ENCODE measurements at regions not wholly inside any gene's neighbourhood (a gene's known extent, or its start where the extent isn't known, plus 50 kb on each side); places are given as distances from the start of the nearest gene placed in this dataset.
A peak's percentile ranks its signal among the peaks of the same experiment; 100 is the strongest.
"Not testable (repeated sequence)": the region's sequence is repeated elsewhere in the genome, so short reads cannot be mapped to it uniquely, and the experiment has no call there.

DNA sequence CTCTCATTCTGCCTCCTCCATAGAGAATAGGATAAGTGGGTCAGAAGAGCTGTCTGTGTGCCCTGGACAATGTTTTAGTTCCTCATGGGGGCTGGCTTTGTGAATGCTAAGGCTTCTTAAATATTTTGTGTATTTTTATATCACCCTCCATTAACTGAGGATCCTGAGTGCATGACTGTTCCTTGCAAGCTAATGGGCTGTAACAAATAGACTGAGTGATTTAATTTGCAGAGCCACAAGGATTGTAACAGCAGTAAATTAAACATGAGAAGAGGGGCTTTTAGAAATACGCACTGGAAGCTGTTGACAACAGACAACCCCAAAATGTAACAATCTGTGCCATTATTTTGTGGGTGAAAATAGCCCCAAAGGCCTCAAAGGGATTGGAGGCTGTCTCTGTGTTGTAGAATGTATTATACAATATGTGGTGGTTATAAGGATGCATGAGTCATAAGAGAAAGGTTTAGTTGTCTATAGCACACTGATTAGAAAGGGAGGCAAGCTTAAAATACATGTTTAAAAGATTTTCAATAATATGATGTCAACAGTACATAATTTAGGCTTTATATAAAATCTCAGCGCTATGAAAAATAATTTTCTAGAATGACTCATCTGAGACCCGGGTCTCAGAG lies 152.7 kb upstream of the ACTBL2 start:
- no peak overlapping the region for H3K4me3 ChIP-seq (ENCODE audit: low read depth, low read length)
- DNase-seq (ENCODE audit: low read depth) = no peak
- TF ChIP-seq, protein P1, sequence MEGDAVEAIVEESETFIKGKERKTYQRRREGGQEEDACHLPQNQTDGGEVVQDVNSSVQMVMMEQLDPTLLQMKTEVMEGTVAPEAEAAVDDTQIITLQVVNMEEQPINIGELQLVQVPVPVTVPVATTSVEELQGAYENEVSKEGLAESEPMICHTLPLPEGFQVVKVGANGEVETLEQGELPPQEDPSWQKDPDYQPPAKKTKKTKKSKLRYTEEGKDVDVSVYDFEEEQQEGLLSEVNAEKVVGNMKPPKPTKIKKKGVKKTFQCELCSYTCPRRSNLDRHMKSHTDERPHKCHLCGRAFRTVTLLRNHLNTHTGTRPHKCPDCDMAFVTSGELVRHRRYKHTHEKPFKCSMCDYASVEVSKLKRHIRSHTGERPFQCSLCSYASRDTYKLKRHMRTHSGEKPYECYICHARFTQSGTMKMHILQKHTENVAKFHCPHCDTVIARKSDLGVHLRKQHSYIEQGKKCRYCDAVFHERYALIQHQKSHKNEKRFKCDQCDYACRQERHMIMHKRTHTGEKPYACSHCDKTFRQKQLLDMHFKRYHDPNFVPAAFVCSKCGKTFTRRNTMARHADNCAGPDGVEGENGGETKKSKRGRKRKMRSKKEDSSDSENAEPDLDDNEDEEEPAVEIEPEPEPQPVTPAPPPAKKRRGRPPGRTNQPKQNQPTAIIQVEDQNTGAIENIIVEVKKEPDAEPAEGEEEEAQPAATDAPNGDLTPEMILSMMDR (IDR thresholded peaks at IDR 0.05; ENCODE audit: insufficient read depth, low read depth, low read length) = no peak

DNA sequence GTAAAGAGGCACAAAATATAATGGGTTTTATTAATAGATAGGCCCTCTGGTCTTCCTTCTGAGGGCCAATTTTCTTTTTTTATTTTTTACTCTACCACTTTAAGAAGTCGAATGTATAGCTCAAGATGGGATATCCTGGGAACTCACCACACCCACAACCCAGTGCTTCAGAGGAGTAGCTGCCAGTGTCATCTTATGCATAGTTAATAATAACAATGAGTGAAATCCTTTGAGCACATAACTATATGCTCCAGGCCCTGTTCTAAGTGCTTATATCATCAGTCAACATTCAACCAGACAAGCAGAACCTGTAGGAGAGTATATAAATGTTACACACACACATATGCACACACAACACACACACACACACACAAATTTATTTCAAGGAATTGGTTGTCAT lies 150.3 kb upstream of the ACTBL2 start:
- DNase-seq (ENCODE audit: low read depth) = no peak
- TF ChIP-seq, protein P1 (IDR thresholded peaks at IDR 0.05; ENCODE audit: insufficient read depth, low read depth, low read length) = no peak
- no peak overlapping the region for H3K4me3 ChIP-seq (ENCODE audit: low read depth, low read length)

DNA sequence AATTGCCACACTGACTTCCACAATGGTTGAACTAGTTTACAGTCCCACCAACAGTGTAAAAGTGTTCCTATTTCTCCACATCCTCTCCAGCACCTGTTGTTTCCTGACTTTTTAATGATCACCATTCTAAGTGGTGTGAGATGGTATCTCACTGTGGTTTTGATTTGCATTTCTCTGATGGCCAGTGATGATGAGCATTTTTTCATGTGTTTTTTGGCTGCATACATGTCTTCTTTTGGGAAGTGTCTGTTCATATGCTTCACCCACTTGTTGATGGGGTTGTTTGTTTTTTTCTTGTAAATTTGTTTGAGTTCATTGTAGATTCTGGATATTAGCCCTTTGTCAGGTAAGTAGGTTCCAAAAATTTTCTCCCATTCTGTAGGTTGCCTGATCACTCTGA lies 148.5 kb upstream of the ACTBL2 start:
- not testable (repeated sequence) for DNase-seq (ENCODE audit: low read depth)

DNA sequence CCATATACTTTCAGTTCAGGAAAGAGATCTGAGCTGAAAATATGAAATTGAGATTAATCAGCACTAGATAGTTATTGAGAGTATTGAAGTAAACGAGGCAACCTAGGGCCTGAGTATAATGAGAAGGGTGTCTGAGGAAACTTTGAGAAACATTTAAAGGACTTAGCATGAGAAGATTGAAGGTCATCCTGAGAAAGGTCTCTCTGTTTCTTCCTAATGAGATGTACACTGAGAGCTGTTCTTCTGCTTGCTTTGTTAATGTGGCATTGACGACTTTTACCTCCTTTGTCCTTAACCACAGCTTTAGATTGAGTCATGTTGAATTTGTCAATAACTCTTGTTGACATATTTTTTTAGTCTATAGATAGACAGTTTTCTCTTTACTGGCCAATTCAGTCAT lies 145.1 kb upstream of the ACTBL2 start:
- no peak overlapping the region for H3K4me3 ChIP-seq (ENCODE audit: low read depth, low read length)
- DNase-seq (ENCODE audit: low read depth) = no peak
- TF ChIP-seq, protein P1 (IDR thresholded peaks at IDR 0.05; ENCODE audit: insufficient read depth, low read depth, low read length) = no peak

More for the DNA sequence above, 148.5 kb upstream of the ACTBL2 start:
- H3K4me3 ChIP-seq (ENCODE audit: low read depth, low read length) = not testable (repeated sequence)

DNA sequence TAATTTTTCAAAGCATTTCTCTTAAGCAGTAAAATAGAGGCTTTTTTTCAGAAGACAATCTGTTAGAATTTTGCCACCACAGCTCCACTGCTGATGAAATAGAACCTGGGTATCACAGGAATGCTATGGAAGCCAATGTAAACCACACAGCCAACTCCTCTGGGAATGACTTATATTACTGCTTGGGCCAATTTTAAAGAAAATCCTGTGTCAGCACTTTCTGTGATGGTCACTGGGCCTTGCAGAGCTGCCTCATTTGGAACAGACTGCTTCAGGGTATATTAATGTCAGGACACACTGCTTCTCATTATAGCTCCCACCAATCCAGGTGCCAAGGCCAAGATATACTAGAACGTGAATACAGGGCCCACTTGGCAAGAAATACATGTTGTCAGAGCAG lies 144.1 kb upstream of the ACTBL2 start:
- no peak overlapping the region for H3K4me3 ChIP-seq (ENCODE audit: low read depth, low read length)
- TF ChIP-seq, protein P1 (IDR thresholded peaks at IDR 0.05; ENCODE audit: insufficient read depth, low read depth, low read length) = no peak
- peak; percentile 1 for DNase-seq (ENCODE audit: low read depth)

DNA sequence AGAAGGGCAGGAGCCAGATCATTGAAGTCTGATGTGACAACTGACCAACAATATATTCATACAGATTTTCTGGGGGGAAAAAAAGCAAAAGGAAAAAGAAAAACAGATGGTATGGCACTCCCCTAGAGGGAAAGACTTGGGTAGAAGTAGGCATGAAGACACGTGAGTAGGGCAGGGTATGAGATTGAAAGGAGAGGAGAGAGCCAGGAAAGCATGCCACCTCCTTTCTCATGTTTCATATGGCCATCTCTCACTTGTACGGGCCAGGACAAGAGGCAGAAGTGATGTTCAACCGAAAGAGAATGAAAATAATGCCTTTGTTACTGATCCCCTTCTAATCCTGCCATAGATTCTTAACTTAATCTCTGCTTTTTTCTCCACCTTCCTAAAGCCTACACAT lies 139.0 kb upstream of the ACTBL2 start:
- no peak overlapping the region for H3K4me3 ChIP-seq (ENCODE audit: low read depth, low read length)
- DNase-seq (ENCODE audit: low read depth) = no peak
- TF ChIP-seq, protein P1 (IDR thresholded peaks at IDR 0.05; ENCODE audit: insufficient read depth, low read depth, low read length) = no peak

DNA sequence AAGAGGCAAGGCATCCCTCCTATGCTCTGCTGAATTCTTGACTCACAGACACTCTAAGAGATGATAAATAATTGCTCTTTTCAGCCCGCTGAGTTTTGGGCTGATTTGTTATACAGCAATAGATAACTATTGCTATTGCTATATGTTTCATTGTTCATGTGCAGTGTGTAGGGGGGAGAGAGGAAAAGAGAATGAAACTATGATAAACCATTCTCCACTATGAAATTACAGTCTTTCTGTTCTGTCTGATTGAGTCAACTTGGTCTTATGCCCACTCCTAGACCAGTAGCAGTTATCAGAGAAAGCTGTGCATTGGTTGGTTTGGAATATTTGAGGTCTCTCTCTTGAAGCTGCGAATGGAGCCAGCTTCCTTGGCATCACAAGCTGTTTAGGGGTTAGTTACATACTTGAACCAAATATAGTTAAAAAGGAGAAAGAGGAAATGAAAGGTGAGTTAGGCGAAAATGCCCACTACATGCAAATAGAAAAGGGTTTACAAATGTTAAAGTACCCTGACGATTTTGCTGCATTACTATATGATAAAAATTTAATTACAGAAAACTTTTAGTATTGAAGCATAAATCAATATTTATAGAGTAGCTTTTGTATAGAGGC lies 136.3 kb upstream of the ACTBL2 start:
- no peak overlapping the region for H3K4me3 ChIP-seq (ENCODE audit: low read depth, low read length)
- TF ChIP-seq, protein P1 (IDR thresholded peaks at IDR 0.05; ENCODE audit: insufficient read depth, low read depth, low read length) = no peak
- no peak for DNase-seq (ENCODE audit: low read depth)
